GM23338 (cell line): ENCODE measurements at regions not wholly inside any gene's neighbourhood (a gene's known extent, or its start where the extent isn't known, plus 50 kb on each side); places are given as distances from the start of the nearest gene placed in this dataset.

Experiments used
- ATAC-seq: fragments of 200-7000 bp; cut with Tn5 transposase; 3 replicates; pipeline ENCODE4 v1.9.1; 2020
- DNase-seq: peaks from one replicate; pipeline ENCODE4 v3.0.0-alpha.2; 2015; ENCODE audit warnings: low spot score
- H2AFZ ChIP-seq: fragments of 200-600 bp; sonication (generic); 2 replicates; pipeline ENCODE4 v1.8.0; 2016; ENCODE audit warnings: antibody characterized with exemption, mild to moderate bottlenecking, moderate library complexity
- H3F3A ChIP-seq: fragments of 200-600 bp; sonication (generic); replicated peaks from 2 replicates; pipeline ENCODE4 v1.8.0; 2017; ENCODE audit warnings: antibody characterized with exemption, mixed run types, low read depth
- H3K27ac ChIP-seq: fragments of 200-600 bp; sonication (generic); 2 replicates; pipeline ENCODE4 v1.6.1; 2016; ENCODE audit warnings: low read depth
- H3K27me3 ChIP-seq: fragments of 200-600 bp; sonication (generic); 2 replicates; pipeline ENCODE4 v1.8.0; 2016; ENCODE audit warnings: mild to moderate bottlenecking, mixed run types, moderate library complexity; ENCODE audit not compliant: insufficient read depth
- H3K36me3 ChIP-seq: fragments of 200-600 bp; sonication (generic); 2 replicates; pipeline ENCODE4 v1.8.0; 2016; ENCODE audit warnings: mild to moderate bottlenecking; ENCODE audit not compliant: insufficient read depth
- H3K4me1 ChIP-seq: fragments of 200-600 bp; sonication (generic); 2 replicates; pipeline ENCODE4 v1.8.0; 2016; ENCODE audit warnings: mild to moderate bottlenecking, moderate library complexity; ENCODE audit not compliant: insufficient read depth
- H3K4me2 ChIP-seq: fragments of 200-600 bp; sonication (generic); 2 replicates; pipeline ENCODE4 v1.7.1; 2017; ENCODE audit warnings: mixed run types
- H3K4me3 ChIP-seq: fragments of 200-600 bp; sonication (generic); 2 replicates; pipeline ENCODE4 v1.6.1; 2016; ENCODE audit warnings: mixed run types
- H3K79me2 ChIP-seq: fragments of 200-600 bp; sonication (generic); replicated peaks from 2 replicates; pipeline ENCODE4 v1.8.0; 2017; ENCODE audit warnings: mild to moderate bottlenecking; ENCODE audit not compliant: insufficient read depth
- H3K9me2 ChIP-seq: fragments of 200-600 bp; sonication (generic); 2 replicates; pipeline ENCODE4 v1.8.0; 2017; ENCODE audit not compliant: insufficient read depth
- H4K20me1 ChIP-seq: fragments of 200-600 bp; sonication (generic); replicated peaks from 2 replicates; pipeline ENCODE4 v1.8.0; 2017; ENCODE audit warnings: mild to moderate bottlenecking; ENCODE audit not compliant: insufficient read depth
- H3K27ac Mint-ChIP-seq: 2 replicates; pipeline ENCODE4 v1.8.0; 2020; ENCODE audit warnings: inconsistent platforms, mild to moderate bottlenecking, moderate library complexity, mixed read lengths
- H3K27me3 Mint-ChIP-seq: 3 replicates; pipeline ENCODE4 v1.8.0; 2022; ENCODE audit warnings: low read depth, mild to moderate bottlenecking, moderate library complexity, mixed read lengths, inconsistent platforms; ENCODE audit not compliant: insufficient read depth, poor library complexity
- H3K36me3 Mint-ChIP-seq: 3 replicates; pipeline ENCODE4 v1.8.0; 2021; ENCODE audit warnings: low read depth, mild to moderate bottlenecking, inconsistent platforms, moderate library complexity, mixed read lengths
- H3K4me1 Mint-ChIP-seq: 3 replicates; pipeline ENCODE4 v1.8.0; 2020; ENCODE audit warnings: mild to moderate bottlenecking, inconsistent platforms, mixed read lengths
- H3K4me3 Mint-ChIP-seq: 3 replicates; pipeline ENCODE4 v1.8.0; 2021; ENCODE audit warnings: moderate library complexity, mild to moderate bottlenecking, inconsistent platforms, mixed read lengths
- H3K9me3 Mint-ChIP-seq: 3 replicates; pipeline ENCODE4 v1.8.0; 2020; ENCODE audit warnings: moderate library complexity, mild to moderate bottlenecking, inconsistent platforms, mixed read lengths
- CREB1 ChIP-seq: fragments of 250-450 bp; sonication (Bioruptor Pico); IDR thresholded peaks from 2 replicates; pipeline ENCODE4 v1.5.0; 2020; ENCODE audit warnings: low read depth, mild to moderate bottlenecking, moderate library complexity
- JUNB ChIP-seq: IDR thresholded peaks from one replicate; pipeline ENCODE4 v1.6.1; 2016; ENCODE audit warnings: antibody characterized with exemption; ENCODE audit not compliant: unreplicated experiment
- ZNF114 ChIP-seq: fragments of 250-450 bp; sonication (Bioruptor Pico); IDR thresholded peaks from 2 replicates; pipeline ENCODE4 v1.5.0; 2020; ENCODE audit warnings: mild to moderate bottlenecking, moderate library complexity
- ZNF331 ChIP-seq: fragments of 250-450 bp; sonication (Bioruptor Pico); IDR thresholded peaks from 2 replicates; pipeline ENCODE4 v1.5.0; 2020; ENCODE audit warnings: low read depth, mild to moderate bottlenecking, moderate library complexity
- TF ChIP-seq, protein P1 (sequence below): fragments of 250-450 bp; sonication (Bioruptor Pico); IDR thresholded peaks from 2 replicates; pipeline ENCODE4 v1.5.0; 2020; ENCODE audit warnings: mild to moderate bottlenecking, moderate library complexity
- TF ChIP-seq, protein P2 (sequence below): IDR thresholded peaks from one replicate; pipeline ENCODE4 v1.6.1; 2018; ENCODE audit warnings: antibody characterized with exemption; ENCODE audit not compliant: unreplicated experiment

DNA sequence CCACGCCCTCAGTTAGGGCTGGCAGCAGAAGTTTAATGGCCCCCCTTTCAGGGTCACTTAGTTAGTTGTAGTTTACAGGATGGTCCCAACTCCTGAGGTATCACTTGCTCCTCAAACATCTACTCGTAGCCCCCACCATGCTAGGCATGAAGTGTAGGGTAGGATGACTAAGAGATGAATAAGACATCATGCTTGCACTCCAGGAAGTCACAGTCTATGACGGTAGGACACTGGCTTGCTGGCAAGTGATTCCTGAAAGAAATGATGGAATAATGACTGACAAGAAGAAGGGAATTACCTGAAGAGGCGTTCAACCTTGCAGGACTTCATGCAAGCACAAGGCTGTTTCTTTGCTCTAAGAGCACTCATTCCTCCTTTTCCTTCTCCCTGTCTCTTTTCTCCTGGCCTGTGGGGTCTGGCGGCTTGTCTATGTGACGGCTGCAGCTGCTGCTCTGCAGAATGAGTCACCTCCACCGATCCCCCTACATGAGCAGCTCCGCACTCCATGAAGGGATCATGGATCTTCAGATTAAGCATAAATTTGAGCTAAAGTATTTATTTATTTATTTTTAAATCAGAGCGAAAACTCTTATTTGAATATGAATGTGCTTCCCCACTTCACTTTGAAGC, 82.9 kb upstream of the BOC start (continued):
- TF ChIP-seq, protein P1, sequence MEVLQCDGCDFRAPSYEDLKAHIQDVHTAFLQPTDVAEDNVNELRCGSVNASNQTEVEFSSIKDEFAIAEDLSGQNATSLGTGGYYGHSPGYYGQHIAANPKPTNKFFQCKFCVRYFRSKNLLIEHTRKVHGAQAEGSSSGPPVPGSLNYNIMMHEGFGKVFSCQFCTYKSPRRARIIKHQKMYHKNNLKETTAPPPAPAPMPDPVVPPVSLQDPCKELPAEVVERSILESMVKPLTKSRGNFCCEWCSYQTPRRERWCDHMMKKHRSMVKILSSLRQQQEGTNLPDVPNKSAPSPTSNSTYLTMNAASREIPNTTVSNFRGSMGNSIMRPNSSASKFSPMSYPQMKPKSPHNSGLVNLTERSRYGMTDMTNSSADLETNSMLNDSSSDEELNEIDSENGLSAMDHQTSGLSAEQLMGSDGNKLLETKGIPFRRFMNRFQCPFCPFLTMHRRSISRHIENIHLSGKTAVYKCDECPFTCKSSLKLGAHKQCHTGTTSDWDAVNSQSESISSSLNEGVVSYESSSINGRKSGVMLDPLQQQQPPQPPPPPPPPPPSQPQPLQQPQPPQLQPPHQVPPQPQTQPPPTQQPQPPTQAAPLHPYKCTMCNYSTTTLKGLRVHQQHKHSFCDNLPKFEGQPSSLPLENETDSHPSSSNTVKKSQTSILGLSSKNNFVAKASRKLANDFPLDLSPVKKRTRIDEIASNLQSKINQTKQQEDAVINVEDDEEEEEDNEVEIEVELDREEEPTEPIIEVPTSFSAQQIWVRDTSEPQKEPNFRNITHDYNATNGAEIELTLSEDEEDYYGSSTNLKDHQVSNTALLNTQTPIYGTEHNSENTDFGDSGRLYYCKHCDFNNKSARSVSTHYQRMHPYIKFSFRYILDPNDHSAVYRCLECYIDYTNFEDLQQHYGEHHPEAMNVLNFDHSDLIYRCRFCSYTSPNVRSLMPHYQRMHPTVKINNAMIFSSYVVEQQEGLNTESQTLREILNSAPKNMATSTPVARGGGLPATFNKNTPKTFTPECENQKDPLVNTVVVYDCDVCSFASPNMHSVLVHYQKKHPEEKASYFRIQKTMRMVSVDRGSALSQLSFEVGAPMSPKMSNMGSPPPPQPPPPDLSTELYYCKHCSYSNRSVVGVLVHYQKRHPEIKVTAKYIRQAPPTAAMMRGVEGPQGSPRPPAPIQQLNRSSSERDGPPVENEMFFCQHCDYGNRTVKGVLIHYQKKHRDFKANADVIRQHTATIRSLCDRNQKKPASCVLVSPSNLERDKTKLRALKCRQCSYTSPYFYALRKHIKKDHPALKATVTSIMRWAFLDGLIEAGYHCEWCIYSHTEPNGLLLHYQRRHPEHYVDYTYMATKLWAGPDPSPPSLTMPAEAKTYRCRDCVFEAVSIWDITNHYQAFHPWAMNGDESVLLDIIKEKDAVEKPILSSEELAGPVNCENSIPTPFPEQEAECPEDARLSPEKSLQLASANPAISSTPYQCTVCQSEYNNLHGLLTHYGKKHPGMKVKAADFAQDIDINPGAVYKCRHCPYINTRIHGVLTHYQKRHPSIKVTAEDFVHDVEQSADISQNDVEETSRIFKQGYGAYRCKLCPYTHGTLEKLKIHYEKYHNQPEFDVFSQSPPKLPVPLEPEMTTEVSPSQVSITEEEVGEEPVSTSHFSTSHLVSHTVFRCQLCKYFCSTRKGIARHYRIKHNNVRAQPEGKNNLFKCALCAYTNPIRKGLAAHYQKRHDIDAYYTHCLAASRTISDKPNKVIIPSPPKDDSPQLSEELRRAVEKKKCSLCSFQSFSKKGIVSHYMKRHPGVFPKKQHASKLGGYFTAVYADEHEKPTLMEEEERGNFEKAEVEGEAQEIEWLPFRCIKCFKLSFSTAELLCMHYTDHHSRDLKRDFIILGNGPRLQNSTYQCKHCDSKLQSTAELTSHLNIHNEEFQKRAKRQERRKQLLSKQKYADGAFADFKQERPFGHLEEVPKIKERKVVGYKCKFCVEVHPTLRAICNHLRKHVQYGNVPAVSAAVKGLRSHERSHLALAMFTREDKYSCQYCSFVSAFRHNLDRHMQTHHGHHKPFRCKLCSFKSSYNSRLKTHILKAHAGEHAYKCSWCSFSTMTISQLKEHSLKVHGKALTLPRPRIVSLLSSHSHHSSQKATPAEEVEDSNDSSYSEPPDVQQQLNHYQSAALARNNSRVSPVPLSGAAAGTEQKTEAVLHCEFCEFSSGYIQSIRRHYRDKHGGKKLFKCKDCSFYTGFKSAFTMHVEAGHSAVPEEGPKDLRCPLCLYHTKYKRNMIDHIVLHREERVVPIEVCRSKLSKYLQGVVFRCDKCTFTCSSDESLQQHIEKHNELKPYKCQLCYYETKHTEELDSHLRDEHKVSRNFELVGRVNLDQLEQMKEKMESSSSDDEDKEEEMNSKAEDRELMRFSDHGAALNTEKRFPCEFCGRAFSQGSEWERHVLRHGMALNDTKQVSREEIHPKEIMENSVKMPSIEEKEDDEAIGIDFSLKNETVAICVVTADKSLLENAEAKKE (CRISPR knock-in tag) = no peak
- TF ChIP-seq JUNB (no peak), ZNF331 (CRISPR knock-in tag) (no peak), ZNF114 (no peak)
- TF ChIP-seq, protein P2, sequence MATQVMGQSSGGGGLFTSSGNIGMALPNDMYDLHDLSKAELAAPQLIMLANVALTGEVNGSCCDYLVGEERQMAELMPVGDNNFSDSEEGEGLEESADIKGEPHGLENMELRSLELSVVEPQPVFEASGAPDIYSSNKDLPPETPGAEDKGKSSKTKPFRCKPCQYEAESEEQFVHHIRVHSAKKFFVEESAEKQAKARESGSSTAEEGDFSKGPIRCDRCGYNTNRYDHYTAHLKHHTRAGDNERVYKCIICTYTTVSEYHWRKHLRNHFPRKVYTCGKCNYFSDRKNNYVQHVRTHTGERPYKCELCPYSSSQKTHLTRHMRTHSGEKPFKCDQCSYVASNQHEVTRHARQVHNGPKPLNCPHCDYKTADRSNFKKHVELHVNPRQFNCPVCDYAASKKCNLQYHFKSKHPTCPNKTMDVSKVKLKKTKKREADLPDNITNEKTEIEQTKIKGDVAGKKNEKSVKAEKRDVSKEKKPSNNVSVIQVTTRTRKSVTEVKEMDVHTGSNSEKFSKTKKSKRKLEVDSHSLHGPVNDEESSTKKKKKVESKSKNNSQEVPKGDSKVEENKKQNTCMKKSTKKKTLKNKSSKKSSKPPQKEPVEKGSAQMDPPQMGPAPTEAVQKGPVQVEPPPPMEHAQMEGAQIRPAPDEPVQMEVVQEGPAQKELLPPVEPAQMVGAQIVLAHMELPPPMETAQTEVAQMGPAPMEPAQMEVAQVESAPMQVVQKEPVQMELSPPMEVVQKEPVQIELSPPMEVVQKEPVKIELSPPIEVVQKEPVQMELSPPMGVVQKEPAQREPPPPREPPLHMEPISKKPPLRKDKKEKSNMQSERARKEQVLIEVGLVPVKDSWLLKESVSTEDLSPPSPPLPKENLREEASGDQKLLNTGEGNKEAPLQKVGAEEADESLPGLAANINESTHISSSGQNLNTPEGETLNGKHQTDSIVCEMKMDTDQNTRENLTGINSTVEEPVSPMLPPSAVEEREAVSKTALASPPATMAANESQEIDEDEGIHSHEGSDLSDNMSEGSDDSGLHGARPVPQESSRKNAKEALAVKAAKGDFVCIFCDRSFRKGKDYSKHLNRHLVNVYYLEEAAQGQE = no peak

DNA sequence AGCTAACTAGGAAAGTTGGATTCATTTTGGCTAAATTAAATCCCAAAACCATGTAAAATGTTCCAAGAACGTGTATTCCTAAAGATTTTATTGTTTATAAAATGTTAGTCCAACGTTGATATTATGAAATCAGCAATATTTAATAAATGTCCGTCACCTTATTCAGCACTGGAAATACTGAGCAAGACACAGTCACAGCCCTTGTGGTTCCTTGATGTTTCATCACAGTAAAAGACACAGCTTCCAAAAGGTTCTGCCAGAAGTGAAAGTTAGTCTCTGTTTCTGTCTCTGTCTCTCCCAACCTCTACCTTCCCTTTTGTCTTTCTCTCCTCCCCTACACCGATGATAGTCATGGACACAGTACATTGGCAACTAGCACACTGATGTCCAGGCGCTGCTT, 82.2 kb upstream of the BOC start:
- Histone ChIP-seq H3K27me3 (no peaks in the 10 kb centered on the region), H3K27ac (no peak overlapping the region), H3K4me2 (no peak overlapping the region), H3F3A (no peaks in the 10 kb centered on the region), H4K20me1 (no peaks in the 10 kb centered on the region), H3K4me3 (no peak overlapping the region), H3K9me2 (no peaks in the 10 kb centered on the region; the same call in 1 of the 2 replicates), H2AFZ (no peak overlapping the region), H3K36me3 (no peaks in the 10 kb centered on the region), H3K79me2 (no peaks in the 10 kb centered on the region), H3K4me1 (no peaks in the 10 kb centered on the region)
- no peak for TF ChIP-seq CREB1 (CRISPR knock-in tag)
- TF ChIP-seq ZNF114 = no peak
- Mint-ChIP-seq H3K4me1 (no peaks in the 10 kb centered on the region), H3K4me3 (no peak overlapping the region), H3K27me3 (peaks cover 10% of the 10 kb centered on the region), H3K27ac (no peak overlapping the region), H3K9me3 (no peaks in the 10 kb centered on the region), H3K36me3 (no peaks in the 10 kb centered on the region)
- DNase-seq (no peak), ATAC-seq (no peak)
